G401.6 (cell line): ENCODE measurements at regions not wholly inside any gene's neighbourhood (a gene's known extent, or its start where the extent isn't known, plus 50 kb on each side); places are given as distances from the start of the nearest gene placed in this dataset.

Experiments used
- FAIRE-seq: peaks from 2 replicates; lab custom pipeline; 2012; peaks lifted over from hg19 to GRCh38; lab: Jason Lieb, UNC

- FAIRE-seq = no peak
These were observed 1359.6 kb downstream of the PLA2G4A start for GRCh38 chr1:188188317-188188716.

- no peak for FAIRE-seq
These were observed 1366.2 kb downstream of the PLA2G4A start for GRCh38 chr1:188194916-188195315.

GRCh38 chr1:188218289-188218688, 1389.5 kb downstream of the PLA2G4A start:
- FAIRE-seq = no peak

- FAIRE-seq = no peak
These were observed 1391.3 kb downstream of the PLA2G4A start for GRCh38 chr1:188220051-188220450.

GRCh38 chr1:188224263-188224662, 1395.5 kb downstream of the PLA2G4A start:
- no peak for FAIRE-seq

- no peak for FAIRE-seq
These were observed 1397.2 kb downstream of the PLA2G4A start for GRCh38 chr1:188225975-188226374.

DNA sequence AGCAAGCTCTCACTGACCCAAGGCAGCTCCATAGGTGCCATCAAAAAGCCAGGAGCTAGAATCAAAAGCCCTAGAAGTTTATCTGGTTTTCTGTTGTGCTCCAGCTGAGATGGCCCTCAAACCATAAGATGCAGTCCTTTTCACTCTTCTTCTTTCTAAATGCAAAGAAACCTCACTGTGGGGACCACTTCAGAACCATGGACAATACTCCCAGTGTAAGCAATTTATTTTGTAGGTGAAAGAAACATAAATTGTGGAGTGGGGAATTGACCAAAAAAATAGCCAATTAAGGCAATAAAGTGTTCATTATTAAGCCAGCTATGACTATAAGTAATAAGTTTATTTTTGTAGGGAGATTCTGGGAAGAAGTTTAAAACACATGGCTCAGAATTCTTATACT, 1399.9 kb downstream of the PLA2G4A start:
- FAIRE-seq = no peak

DNA sequence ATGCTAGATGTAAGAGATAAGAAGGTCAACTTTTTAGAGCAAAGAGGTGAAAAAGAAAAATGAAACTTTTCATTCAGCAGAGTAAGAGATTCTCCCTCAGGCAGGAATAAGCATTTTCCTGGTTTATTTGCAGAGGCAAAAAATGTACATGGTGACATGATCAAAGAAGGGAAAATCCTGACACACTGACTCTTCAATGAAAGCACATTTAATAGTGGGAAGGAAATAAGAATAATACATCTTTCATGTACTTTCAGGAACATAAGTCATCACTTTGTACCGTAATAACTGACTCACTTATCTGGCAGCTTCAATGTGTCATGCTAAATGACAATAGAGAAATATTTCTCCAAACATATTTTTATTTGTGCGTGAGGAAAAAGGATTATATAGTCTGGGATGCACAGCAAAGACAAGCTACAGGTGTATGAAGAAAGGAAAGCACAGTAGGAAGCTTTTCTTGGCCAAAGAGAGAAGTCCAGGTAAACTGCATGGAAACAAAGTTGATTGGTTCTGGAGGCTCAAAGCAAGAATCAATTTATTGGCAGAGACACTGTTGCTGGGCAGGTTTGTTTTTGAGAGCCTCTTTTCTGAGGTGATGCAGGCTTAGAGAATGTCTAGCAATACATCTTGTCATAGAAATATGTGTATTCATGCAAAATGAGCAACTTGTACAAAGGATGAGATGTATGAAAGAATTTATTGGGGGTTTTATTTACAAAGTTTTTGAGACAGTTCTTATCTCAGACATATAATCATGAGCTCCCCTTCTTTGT, 1409.0 kb downstream of the PLA2G4A start:
- FAIRE-seq = no peak

DNA sequence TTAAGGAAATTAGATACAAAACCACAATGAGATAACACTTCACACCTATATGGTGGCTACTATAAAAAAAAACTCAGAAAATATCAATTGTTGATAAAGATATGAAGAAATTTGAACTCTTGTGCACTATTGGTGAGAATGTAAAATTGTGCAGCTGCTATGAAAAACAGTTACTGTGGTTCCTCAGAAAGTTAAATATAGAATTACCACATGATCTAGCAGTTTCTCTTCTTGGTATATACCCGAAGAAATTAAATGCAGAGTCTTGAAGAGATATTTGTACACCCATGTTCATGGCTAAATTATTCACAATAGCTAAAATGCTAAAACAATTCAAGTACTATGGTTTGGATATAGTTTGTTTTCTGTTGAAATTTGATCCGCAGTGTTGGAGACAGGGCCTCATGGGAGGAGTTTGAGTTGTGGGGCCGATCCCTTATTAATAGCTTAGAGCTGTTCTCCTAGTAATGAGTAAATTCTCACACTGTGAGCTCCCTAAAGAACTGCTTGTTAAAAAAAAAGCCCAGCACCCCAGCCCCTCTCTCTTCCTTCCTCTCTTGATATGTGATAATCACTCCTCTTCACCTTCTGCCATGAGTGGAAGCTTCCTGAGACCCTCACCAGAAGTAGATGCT, 1412.1 kb downstream of the PLA2G4A start:
- FAIRE-seq = no peak

DNA sequence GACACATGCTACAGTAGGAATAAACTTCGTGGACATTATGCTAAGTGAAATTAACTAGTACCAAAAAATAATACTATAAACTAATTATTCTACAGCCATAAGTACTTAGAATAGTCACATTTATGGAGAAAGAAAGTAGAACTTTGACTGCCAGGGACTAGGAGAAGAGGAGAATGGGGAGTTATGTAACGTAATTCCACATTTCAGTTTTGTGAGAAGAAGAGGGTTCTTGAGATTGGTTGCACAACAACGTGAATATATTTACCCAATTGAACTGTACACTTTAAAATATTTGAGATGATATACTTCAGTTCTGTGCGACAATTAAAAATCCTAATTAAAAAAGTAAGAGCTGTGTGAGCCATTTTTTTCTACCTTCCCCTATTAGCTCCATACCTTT, 1412.9 kb downstream of the PLA2G4A start:
- FAIRE-seq = no peak

- FAIRE-seq = no peak
These were observed 1414.7 kb downstream of the PLA2G4A start for GRCh38 chr1:188243456-188243855.

DNA sequence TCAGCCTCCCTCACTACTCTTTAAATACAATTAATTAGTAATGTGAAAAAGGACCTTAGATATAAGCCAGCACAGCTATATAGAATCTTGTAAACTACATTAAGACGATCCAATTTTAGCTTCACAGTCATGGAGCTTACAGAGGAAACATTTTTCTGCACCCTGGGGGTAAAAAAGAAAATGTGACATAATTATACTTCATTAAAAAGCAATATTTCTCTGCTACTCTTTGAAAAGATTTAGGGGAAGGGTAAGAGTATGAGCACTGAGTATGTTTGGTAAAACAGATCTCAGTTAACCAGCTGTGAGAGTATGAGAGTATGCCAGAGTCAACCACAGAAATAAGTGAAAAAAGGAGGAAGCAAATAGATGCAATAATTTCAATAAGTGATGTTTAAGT, 1415.9 kb downstream of the PLA2G4A start:
- no peak for FAIRE-seq

GRCh38 chr1:188247255-188247654, 1418.5 kb downstream of the PLA2G4A start:
- FAIRE-seq = no peak

GRCh38 chr1:188249811-188250210, 1421.1 kb downstream of the PLA2G4A start:
- no peak for FAIRE-seq

DNA sequence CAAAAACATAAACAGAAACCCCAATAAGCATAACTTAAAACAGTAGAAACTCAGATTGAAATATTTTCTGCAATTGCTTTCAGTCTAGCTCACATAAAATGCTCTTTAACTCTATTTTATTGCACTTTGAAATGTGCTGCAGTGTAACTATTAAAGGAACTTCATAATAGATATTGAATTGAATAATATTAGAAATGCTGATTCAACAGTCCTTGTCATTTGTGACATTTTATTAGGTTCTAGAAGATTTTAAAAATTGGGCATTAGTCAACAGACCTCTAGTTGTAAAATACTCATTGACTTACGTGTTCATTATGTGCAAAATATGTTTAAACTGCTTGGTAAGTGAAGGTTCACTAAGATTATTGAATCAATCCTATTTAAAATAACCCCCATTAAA, 1422.3 kb downstream of the PLA2G4A start:
- no peak for FAIRE-seq

DNA sequence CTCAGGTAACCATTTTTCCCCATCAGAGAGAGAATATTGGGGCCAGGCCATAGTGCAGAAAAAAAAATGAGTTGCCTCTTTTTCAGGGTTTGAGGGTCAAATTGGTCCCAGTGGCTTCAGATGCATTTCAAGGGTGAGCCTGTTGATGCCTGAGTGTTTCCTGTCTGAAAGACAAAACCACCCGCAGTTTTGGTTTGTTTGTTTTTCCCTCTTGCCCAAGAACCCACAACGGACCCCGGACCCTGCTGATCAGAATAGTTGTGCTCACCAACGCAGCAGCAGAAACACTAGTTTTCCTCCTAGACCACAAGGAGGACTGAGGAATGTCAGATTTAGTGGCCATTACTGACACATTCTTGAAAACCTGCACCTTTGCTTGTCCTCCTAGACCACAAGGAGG, 1433.1 kb downstream of the PLA2G4A start:
- FAIRE-seq = no peak

- no peak for FAIRE-seq
These were observed 1441.2 kb downstream of the PLA2G4A start for GRCh38 chr1:188269956-188270355.

DNA sequence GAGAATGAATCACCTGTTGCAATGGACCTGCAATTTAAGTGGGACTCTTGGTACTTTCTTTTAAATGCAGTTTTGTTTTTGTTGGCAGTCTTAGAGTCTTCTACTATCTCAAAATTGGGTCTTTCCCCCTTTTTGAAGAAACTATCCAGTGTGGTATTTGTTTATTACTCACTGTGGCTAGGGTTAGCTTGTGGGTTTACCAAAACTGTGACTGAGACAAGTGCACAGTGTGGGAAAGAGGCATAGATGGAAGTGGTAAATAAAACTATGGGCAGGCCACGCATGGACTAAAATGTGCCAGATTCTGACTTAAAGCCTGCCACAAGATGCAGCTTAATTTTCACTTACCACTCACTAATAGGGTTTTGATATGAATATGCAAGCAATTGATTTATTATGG, 1441.7 kb downstream of the PLA2G4A start:
- FAIRE-seq = no peak

DNA sequence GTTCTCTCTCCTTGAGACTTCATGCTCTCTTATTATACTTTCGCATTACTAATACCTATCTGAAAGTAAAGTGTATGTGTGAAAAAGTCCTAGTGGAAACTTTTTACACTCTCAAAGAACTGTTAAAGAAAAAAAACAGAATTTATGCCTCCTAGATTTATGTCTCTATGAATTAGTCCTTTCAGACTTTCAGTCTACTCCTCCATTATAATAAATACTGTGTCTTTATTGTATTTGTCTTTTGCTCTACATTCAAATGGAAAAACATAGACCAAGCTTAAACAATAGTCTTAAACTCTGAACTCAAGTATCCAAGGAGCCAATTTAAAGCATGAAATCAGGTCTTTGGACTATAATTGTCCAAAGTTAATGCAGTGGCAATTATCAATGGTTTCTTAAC, 1449.0 kb downstream of the PLA2G4A start:
- no peak for FAIRE-seq

- FAIRE-seq = no peak
These were observed 1453.2 kb downstream of the PLA2G4A start for GRCh38 chr1:188281921-188282320.

DNA sequence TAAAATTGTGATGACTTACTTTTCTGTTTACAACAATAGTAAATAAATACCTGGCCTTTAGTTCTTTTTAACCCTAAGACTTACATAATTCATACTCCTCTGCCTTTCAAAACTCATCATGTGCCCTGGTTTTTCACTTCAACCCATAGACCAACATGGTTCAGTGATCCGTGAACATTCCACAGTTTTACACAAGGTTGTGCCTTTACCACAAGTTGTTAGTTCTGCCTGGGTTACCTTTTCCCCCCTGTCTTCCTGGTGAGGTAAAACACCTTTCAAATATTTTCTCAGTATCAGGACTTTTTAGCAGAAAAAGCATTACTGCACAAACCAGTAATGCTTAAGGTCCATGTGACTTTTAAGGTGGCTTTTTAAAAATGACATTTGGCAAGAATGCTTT, 1466.4 kb downstream of the PLA2G4A start:
- no peak for FAIRE-seq

- no peak for FAIRE-seq
These were observed 1474.0 kb downstream of the PLA2G4A start for GRCh38 chr1:188302746-188303145.

DNA sequence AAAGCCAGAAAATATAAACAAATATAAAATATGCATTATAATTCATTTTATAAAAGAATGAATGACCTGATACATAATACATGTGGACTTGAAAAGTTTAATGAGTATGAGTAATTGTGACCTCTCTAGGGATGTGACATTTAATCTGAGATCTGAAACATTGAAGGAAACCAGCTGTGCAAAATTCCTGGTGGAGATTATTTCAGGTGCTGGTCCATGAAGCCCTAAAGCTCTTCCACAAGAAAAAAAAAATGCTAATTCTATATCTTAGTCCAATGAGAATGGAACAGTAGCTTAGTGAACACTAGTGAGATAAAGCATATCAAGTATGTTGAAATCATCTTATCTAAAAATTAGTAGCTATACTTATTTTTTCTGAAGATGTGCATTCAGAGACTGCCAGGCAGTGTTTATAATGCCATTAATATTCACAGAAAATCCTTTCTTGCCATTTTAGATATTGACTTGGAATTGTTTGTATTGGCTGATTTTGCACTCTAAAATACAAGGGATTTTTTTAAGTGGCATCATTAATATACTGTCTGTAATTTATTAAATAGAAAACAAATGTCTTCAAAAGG, 1485.9 kb downstream of the PLA2G4A start:
- FAIRE-seq = no peak

GRCh38 chr1:188317894-188318293, 1489.1 kb downstream of the PLA2G4A start:
- no peak for FAIRE-seq
